GM12891 (cell line): ENCODE measurements at regions not wholly inside any gene's neighbourhood (a gene's known extent, or its start where the extent isn't known, plus 50 kb on each side); places are given as distances from the start of the nearest gene placed in this dataset.

Experiments used
- POLR2A ChIP-seq: IDR thresholded peaks from 2 replicates; pipeline ENCODE4 v1.6.1; 2011; ENCODE audit warnings: low read depth, low read length, control low read depth
- POLR2AphosphoS5 ChIP-seq: IDR thresholded peaks from 2 replicates; pipeline ENCODE4 v1.6.1; 2011; ENCODE audit warnings: low read depth, low read length, control low read depth
- POU2F2 ChIP-seq: IDR thresholded peaks from 2 replicates; pipeline ENCODE4 v1.6.1; 2011; ENCODE audit warnings: low read depth, mild to moderate bottlenecking, control low read depth, low read length, moderate library complexity

GRCh38 chr20:59382157-59382725, 81.8 kb downstream of the EDN3 start:
- no peak for TF ChIP-seq POLR2AphosphoS5
- no peak for TF ChIP-seq POLR2A
- no peak for TF ChIP-seq POU2F2
